HG03045 (cell line): ENCODE measurements at regions not wholly inside any gene's neighbourhood (a gene's known extent, or its start where the extent isn't known, plus 50 kb on each side); places are given as distances from the start of the nearest gene placed in this dataset.
A peak's percentile ranks its signal among the peaks of the same experiment; 100 is the strongest.
"Not testable (repeated sequence)": the region's sequence is repeated elsewhere in the genome, so short reads cannot be mapped to it uniquely, and the experiment has no call there.

Source experiments
- ATAC-seq: cut with Tn5 transposase; IDR thresholded peaks from one replicate; pipeline ENCODE4 v1.9.1; 2021; ENCODE audit warnings: mild to moderate bottlenecking, moderate library complexity; ENCODE audit not compliant: unreplicated experiment

DNA sequence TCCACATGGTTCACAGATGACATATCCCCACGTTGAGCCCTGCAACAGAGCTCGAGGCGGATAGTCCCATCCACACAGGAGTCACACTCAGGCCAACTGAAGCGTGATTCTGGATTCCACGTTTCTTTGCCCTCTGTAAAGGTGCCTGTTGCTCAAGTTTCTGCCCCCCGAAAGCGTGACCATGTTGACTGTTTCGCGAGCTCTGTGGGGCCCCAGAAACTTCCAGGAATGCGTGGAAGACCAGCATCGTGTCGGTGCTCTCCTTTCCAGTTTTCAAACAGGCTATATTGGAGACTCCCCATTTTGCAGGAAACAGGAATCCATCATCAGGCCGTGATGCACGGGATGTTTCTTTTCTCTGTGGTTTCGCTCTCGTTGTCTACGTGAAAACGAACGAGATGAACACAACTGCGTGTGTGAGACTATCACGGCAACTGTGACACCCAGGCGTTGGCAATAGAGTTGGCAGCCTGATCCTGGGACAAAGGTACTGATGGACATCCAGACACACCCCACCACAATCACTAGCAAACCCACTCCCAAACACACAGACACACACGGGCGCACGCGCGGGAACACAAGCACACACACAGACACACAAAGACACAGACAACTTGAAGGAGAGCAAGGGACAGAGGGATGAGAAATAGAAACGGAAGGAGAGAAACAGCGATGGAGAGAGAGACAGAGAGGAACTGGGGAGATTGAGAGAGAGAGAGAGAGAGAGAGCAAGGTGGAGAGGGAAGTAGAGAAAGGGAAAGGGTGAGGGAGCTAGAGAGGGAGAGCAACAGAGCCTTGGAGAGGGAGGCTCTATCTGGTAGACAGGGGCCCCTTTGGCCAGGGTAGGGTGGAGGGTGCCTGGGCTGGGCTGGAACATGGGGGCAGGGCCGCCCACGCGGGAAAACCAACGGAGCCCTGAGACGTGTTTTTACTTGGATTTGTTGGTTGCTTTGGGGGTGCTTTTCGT lies 1609.3 kb downstream of the SPATA31A7 start:
- ATAC-seq = not testable (repeated sequence)

DNA sequence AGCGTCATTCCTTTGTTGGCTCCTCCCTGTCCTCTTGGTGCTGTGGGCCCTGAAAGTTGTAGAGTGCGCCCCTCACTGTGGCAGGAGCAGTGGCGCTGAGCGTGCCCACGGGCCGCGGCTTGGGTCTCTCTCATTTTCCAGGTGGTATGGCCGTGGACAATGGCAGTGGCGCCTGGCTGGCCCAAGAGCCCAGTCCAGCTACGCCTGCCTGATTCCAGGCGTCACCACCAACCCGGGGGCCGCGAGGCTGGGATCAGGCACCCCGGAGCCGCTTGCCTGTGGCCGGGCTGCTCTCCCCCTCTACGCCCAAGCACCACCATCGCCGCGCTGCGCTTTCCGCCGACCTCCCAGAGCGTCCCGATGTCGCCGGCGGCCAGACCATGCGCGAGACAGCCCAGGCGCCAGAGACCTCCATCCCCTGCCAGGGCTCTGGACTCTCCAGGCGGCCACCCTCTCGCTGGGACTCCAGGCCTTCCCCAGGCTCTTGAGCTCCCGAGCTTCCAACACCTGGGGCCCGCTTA lies 1610.1 kb downstream of the SPATA31A7 start:
- ATAC-seq = peak; percentile 20

DNA sequence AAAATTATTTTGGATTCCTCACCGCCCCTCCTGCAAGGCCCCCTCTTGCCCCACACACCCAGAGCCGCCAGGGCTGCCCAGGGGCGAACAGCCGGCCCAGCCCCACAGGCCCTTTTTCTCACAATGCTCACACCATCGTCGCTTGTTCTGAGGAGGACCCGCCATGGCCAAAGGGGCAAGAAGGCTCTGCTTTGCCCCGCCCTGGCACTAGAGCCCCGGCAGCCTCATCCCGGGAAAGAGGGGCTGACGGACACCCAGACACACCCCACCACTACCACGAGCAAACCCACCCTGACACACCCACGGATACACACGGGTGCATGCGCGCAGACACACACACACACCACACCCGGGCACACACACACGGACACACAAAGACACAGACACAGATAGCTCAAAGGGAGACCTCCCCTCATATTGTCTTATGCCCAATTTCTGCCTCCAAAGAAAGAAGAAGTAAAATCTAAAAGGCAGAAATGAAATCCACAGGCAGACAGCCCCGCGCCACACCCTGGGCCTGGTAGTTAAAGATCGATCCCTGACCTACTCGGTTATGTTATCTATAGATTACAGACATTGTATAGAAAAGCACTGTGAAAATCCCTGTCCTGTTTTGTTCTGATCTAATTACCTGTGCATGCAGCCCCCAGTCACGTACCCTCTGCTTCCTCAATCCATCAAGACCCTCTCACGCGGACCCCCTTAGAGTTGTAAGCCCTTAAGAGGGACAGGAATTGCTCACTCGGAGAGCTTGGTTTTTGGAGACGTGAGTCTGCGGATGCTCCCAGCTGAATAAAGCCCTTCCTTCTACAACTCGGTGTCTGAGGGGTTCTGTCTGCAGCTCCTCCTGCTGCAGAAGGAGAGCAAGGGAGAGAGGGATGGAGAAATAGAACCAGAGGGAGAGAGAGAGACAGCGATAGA lies 1610.9 kb downstream of the SPATA31A7 start:
- ATAC-seq = not testable (repeated sequence)

DNA sequence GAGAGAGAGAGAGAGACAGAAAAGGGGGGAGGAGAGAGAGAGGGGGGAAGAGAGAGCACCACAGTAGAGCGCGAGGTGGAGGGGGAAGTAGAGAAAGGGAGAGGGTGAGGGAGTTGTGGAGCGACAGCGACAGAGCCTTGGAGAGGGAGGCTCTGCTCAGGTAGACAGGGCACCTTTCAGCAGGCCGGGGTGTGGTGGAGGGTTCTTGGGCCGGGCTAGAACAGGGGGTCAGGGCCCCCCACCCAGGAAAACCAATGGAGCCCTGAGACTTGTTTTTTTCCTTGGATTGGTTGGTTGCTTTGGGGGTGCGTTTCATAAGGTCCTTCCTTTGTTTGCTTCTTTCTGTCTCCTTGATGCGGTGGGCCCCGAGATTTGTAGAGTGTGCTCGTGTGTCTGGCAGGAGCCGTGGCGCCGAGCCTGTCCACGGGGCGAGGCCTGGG lies 1611.6 kb downstream of the SPATA31A7 start:
- ATAC-seq = not testable (repeated sequence)

DNA sequence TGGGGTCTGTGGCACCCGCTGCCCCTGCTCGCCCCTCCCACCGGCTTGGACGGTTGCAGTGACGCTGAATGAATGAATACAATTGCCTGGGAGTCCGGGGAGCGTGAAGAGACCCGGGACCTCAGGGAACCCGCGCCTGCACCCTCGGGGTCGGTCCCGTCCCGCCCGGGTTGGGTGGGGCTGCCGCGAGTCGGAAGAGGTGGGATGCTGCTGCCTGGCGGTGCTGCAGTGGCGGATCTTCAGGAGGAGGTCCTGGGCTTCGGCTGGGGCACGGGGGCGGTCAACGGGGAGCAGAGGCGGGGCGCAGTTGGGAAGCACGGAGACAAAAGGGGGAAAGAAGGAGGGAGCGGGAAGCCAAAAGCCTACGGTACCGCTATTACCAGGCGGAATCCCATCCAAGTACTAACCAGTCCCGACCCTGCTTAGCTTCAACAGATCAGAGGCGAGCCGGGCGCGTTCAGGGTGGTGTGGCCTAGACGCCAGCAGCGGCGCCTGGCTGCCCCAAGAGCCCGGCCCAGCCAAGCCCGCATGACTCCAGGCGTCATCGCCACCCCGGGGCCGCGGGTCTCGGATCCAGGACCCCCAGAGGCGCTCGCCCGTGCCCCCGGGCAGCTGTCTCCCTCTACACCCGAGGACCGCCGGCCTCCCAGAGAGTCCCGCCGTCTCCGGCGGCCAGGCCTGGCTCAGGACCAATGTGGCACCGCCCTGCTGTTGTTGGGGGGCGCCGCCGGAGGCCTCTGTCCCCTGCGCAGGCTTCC lies 1612.3 kb downstream of the SPATA31A7 start:
- ATAC-seq = peak; percentile 99

DNA sequence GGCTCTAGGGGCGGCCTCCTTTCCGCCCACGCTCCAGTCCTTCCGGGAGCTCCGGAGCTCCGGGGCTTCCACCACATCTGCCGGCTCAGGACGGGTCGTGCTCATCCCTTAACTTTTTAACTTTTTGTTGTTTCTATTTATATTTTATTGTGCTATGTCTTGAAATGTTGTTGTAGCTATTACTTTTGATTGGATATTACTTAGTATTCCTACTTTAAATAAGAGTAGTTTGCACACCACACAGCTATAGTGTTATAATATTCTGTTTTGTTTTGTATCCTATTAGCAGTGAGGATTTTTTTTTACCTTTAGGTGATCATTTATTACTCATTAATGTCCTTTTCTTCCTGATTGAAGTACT lies 1612.9 kb downstream of the SPATA31A7 start:
- not testable (repeated sequence) for ATAC-seq

DNA sequence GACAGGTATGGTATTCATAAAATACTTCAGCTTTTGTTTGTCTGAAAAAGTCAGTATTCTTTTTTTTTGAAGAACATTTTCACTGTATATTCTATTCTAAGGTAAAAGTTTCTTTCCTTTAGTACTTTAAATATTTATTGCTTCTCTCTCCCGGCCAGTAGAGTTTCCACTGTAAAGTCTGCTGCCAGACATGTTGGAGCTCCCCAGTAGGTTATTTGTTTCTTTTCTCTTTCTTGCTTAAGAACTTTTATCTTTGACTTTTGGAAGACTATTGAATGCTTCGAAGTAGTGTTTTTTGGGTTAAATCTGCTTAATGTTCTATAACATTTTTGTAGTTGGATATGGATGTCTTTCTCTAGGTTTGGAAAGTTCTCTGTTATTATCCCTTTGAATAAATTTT lies 1613.3 kb downstream of the SPATA31A7 start:
- not testable (repeated sequence) for ATAC-seq

DNA sequence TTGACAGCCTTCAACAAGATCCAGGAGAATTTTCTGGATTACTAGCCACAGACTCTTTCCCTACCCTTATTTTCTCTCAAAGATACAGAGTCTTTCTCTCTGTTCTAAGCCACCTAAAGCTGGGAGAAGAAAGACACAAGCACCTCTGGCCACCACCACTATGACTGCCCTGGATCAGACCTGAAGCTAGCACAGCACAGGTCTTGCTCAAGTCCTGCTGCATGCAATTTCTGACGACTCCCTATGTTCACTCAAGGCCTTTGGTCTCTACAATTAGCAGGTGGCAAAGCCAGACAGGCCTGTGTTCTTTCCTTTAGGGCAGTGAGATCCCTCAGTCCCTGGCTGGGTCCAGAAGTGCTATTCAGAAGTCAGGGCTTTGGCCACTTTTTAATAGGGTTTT lies 1614.5 kb downstream of the SPATA31A7 start:
- not testable (repeated sequence) for ATAC-seq

DNA sequence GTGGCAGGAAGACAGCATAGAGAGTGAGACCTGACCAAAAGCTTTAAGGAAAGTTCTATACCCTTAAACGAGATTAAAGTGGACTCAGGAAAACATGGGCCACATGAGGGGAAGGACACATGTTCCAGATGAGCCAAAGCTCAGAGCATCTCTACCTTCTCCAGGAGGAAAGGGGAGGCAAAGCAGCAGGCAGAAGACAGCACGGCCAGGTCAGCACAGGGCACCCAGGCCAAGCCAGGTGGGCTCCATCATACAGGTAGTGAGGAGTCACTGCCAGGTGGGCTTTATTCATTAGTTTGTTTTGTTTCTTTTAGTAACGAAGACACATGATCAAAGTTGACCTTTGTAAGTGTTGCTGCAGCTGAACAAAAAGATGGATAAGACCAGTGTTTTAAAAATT lies 1617.6 kb downstream of the SPATA31A7 start:
- not testable (repeated sequence) for ATAC-seq

DNA sequence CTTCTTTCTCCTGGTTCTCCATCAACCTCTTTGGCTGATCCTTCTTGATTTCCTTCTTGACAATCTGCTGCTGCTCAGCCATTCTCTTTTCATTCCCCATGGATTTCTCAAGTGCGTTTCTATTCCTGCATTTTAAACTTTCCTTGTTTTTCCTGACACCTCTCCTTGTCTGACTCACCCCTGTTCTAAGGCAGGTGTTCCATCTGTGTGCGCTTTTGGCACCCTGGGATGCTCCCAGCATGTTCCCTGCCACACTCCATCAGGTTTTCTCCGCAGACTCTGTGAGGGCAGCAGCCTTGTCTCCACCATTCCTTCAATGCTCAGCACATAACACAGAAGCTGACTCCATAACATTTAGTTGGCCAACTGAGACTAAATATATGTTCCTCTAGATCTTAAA lies 1618.2 kb downstream of the SPATA31A7 start:
- ATAC-seq = not testable (repeated sequence)

DNA sequence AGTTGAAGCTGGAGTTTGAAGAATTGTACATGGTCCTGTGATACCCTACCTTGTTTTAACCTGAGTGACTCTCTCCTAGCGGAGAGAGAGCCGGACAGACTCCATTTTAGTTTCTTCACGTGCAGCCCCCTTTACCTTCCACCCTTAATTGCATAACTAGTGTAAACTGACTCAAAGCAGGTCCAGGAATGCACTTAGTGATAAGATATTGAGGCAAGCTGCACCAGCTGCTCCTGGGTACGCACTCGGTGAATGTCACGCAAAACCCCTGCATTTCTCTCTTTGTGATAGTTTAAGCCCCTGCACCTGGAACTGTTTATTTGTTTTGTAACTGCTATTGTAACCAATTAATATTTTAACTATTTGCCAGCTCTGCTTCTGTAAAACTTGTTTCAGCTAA lies 1620.5 kb downstream of the SPATA31A7 start:
- ATAC-seq = not testable (repeated sequence)

DNA sequence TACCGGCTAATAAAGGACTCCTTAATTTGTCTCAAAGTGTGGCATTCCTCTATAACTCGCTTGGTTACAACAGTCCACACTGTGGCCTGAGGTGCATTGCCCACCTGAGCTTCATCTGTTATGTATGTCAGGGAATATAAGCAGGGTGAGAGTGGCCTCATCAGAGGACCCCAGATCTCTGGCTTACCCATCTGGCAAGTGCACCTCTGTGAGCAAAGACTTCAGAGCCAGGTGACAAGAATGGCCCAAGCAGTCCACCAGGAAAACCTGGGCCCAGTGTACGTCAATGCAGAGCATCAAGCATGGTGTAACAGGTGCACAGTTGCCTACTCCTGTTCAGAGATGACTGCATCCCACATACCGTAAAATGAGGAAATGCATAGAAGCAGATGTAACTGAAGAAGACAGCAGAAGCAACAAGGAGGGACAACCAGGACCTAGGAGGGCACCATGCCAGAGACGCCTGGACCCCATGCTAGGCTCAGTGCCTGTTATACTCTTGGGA lies 1621.0 kb downstream of the SPATA31A7 start:
- not testable (repeated sequence) for ATAC-seq

DNA sequence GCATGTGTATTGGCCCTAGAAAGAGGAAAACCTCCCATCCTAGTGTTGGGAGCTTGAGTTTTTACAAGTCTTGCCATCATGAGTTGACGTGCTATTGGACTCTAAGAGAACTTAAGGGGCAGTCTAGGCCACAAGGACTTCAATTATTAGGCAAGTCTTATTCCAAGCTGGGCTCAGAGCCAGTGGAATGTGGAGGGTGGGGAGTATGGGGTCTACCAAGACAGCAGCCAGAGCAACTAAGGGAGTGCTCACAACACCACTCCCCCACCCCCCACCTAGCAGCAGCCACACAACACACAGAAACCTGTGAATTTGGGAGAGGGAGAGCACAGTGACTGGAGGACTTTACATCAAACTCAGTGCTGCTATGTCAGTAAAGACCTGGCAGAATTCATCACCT lies 1625.6 kb downstream of the SPATA31A7 start:
- ATAC-seq = not testable (repeated sequence)

DNA sequence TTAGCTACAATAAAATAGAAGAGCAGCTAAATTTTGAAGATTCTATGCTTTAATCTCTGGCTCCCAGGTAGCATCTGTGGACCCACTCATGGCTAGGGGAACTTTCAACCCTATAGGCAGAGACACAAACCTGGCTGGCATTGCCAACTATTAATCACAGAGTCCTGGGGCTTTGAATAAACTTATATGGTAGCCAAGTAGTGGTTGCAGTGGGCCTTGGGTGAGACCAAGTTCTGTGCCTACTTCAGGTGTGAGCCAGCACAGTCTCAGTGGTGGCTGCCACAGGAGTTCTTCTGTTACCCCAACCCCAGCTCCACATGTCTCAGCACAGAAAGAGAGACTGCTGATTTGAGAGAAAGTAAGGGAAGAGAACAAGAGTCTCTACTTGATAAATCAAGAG lies 1626.5 kb downstream of the SPATA31A7 start:
- not testable (repeated sequence) for ATAC-seq

DNA sequence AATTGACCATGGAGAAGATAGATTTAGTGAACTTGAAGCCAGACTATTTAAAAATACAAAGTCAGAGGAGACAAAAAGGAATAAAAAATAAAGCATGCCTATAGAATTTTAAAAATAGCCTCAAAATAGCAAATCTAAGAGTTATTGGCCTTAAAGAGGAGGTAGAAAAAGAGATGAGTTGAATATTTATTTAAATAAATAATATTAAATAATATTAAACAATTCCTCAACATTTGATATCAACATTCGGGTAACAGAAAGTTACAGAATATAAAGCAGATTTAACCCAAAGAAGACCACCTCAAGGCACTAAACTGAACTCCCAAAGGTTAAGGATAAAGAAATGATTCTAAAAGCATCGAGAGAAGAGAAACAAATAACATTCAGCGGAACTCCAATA lies 1627.4 kb downstream of the SPATA31A7 start:
- not testable (repeated sequence) for ATAC-seq

DNA sequence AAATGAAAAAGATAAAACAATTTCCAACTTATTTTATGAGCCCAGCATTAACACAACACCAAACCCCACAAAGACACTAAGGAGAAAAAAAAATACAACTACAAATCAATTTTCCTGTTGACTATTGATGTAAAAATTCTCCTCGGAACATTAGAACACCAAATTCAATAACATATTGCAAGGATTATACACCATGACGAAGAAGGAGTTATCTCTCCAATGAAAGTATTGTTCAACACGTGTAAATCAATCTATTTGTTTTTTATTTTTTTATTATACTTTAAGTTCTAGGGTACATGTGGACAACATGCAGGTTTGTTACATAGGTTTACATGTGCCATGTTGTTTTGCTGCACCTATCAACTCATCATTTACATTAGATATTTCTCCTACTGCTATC lies 1632.3 kb downstream of the SPATA31A7 start:
- ATAC-seq = not testable (repeated sequence)

DNA sequence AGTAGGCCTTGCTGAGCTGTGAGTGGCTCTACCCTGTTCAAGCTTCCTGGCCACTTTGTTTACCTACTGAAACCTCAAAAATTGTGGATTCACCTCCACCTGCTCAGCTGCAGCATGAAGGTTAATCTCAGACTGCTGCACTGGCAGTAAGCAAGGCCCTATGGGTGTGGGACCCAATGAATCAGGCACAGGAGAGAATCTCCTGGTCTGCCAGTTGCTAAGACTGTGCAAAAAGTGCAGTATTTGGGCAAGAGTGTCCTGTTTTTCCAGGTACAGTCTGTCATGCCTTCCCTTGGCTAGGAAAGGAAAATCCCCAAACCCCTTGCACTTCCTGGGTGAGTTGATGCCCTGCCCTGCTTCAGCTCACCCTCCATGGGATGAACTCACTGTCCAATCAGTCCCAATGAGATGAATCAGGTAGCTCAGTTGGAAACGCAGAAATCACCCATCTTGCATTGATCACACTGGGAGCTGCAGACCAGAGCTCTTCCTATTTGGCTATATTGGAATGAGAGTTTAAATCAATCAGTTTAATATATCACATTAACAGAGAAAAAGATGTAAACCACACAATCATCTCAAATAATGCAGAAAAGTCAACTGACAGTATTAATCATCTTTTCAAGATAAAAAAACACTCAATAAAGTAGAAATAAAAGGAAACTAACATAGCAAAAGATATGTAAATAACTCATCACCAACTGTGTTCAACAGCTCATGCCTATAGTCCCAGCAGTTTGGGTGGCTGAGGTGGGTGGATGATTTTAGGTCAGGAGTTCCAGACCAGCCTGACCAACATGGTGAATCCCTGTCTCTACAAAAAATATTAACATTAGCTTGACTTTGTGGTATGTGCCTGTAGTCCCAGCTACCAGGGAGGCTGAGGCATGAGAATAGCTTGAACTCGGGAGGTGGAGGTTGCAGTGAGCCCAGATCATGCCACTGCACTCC lies 1638.4 kb downstream of the SPATA31A7 start:
- ATAC-seq = not testable (repeated sequence)

DNA sequence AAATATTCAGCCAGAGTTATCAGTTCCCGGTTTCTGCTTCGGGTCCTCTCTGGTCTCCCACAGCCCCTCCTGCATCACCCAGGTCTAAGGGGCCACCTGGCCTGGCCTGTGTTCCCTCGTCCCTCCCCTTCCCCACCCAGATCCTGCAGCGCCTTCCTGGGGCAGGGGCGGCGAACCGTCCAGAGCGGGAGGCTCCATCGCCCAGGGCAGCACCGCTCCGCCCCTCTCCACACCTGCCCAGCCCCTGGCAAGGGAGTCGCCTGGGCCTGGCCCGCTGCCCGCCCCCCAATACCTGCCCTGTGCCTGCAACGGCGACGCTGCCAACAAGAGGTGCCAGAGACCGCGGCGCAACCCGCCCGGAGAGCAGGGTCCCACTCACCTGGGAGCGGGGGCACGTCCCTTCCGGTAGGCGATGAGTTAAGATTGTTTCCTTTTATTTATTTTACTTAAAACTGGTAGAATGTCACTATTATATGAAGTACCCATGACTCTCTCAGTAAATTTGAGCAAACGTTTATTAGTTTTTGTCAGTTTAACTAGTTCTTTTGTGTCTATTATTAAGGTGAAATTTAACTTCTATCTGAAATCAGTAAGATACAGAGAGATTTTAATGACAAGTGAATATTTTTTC lies 1641.1 kb downstream of the SPATA31A7 start:
- ATAC-seq = not testable (repeated sequence)
